ENCODE measurements at regions not wholly inside any gene's neighbourhood (a gene's known extent, or its start where the extent isn't known, plus 50 kb on each side); places are given as distances from the start of the nearest gene placed in this dataset.

GRCh38 chr18:30889519-30890301, 152.8 kb downstream of the DSC3 start:
- no peak overlapping the region for H3K4me3 ChIP-seq
- no peaks in the 10 kb centered on the region for H3K36me3 ChIP-seq
- no peaks in the 10 kb centered on the region for H3K9me3 ChIP-seq
- DNase-seq (ENCODE audit: low spot score in 2 of 2): no peak
- no peaks in the 10 kb centered on the region for H3K27me3 ChIP-seq
- TF ChIP-seq, protein P1, sequence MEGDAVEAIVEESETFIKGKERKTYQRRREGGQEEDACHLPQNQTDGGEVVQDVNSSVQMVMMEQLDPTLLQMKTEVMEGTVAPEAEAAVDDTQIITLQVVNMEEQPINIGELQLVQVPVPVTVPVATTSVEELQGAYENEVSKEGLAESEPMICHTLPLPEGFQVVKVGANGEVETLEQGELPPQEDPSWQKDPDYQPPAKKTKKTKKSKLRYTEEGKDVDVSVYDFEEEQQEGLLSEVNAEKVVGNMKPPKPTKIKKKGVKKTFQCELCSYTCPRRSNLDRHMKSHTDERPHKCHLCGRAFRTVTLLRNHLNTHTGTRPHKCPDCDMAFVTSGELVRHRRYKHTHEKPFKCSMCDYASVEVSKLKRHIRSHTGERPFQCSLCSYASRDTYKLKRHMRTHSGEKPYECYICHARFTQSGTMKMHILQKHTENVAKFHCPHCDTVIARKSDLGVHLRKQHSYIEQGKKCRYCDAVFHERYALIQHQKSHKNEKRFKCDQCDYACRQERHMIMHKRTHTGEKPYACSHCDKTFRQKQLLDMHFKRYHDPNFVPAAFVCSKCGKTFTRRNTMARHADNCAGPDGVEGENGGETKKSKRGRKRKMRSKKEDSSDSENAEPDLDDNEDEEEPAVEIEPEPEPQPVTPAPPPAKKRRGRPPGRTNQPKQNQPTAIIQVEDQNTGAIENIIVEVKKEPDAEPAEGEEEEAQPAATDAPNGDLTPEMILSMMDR (IDR thresholded peaks at IDR 0.05): no peak
- TF ChIP-seq POLR2AphosphoS5 (IDR thresholded peaks at IDR 0.05) (no peak), POLR2A (IDR thresholded peaks at IDR 0.05) (no peak), EP300 (IDR thresholded peaks at IDR 0.05) (no peak)
- H3K4me1 ChIP-seq: no peaks in the 10 kb centered on the region
- 51% methylated on average over 5 of the region's 5 CpGs for WGBS
- no peak overlapping the region for H3K27ac ChIP-seq

- no peak for DNase-seq (ENCODE audit: low spot score in 2 of 2)
- H3K27me3 ChIP-seq: no peaks in the 10 kb centered on the region
- H3K4me1 ChIP-seq: no peaks in the 10 kb centered on the region
- no peak overlapping the region for H3K4me3 ChIP-seq
- 85% methylated on average over 5 of the region's 5 CpGs for WGBS
- TF ChIP-seq POLR2AphosphoS5 (IDR thresholded peaks at IDR 0.05) (no peak), POLR2A (IDR thresholded peaks at IDR 0.05) (no peak), EP300 (IDR thresholded peaks at IDR 0.05) (no peak)
- TF ChIP-seq, protein P1 (IDR thresholded peaks at IDR 0.05): no peak
- no peaks in the 10 kb centered on the region for H3K9me3 ChIP-seq
- no peak overlapping the region for H3K27ac ChIP-seq
- no peaks in the 10 kb centered on the region for H3K36me3 ChIP-seq
These were observed 154.2 kb downstream of the DSC3 start for GRCh38 chr18:30888344-30888743.

DNA sequence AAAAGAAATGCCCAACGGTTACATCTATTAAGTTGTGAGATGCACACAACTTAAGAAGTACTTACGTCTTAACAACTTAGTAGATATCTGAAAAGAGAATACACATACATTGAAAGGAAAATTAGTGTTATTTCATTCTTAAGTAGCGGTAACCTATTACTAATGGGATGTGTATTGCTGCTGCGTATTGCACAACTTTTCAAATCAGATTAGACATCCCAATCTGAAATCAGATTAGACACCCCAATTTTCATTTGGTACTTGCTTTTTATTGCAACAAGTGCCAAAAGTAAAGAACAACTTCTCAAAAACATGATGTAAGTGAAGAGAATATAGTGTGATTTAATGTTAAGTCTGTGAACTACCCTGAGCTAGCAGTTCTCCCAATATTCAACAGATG, 155.5 kb downstream of the DSC3 start:
- no peak overlapping the region for H3K4me3 ChIP-seq
- no peaks in the 10 kb centered on the region for H3K9me3 ChIP-seq
- 96% methylated on average over 4 of the region's 4 CpGs for WGBS
- H3K4me1 ChIP-seq: no peaks in the 10 kb centered on the region
- no peaks in the 10 kb centered on the region for H3K36me3 ChIP-seq
- H3K27ac ChIP-seq: no peak overlapping the region
- no peak for TF ChIP-seq EP300 (IDR thresholded peaks at IDR 0.05)
- TF ChIP-seq POLR2A (IDR thresholded peaks at IDR 0.05): no peak
- TF ChIP-seq POLR2AphosphoS5 (IDR thresholded peaks at IDR 0.05): no peak
- TF ChIP-seq, protein P1 (IDR thresholded peaks at IDR 0.05): no peak
- no peaks in the 10 kb centered on the region for H3K27me3 ChIP-seq
- no peak for DNase-seq (ENCODE audit: low spot score in 2 of 2)

DNA sequence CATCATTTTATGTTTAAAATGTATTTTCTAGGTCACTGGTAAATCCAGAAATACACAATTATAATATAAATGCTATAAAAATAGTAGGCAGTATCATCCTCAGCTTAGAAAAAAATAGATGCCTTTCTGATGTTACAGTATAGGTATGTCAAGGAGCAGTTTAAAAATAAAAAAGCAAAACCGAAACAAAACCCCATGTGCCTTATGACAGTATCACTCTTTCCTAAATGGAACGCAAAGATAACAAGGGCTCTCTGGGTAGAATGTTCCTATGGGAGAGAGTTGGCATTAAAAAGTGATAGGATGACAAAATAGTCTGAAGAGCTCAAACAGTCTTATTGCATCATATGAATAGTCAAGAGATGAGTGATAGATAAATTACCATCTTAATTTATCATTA, 172.1 kb downstream of the DSC3 start:
- H3K27me3 ChIP-seq: no peaks in the 10 kb centered on the region
- WGBS: 92% methylated on average over 2 of the region's 2 CpGs
- H3K4me3 ChIP-seq: no peak overlapping the region
- TF ChIP-seq EP300 (IDR thresholded peaks at IDR 0.05) (no peak), POLR2A (IDR thresholded peaks at IDR 0.05) (no peak), POLR2AphosphoS5 (IDR thresholded peaks at IDR 0.05) (no peak)
- TF ChIP-seq, protein P1 (IDR thresholded peaks at IDR 0.05): no peak
- H3K27ac ChIP-seq: no peak overlapping the region
- no peaks in the 10 kb centered on the region for H3K9me3 ChIP-seq
- H3K36me3 ChIP-seq: no peaks in the 10 kb centered on the region
- no peak for DNase-seq (ENCODE audit: low spot score in 2 of 2)
- no peaks in the 10 kb centered on the region for H3K4me1 ChIP-seq

DNA sequence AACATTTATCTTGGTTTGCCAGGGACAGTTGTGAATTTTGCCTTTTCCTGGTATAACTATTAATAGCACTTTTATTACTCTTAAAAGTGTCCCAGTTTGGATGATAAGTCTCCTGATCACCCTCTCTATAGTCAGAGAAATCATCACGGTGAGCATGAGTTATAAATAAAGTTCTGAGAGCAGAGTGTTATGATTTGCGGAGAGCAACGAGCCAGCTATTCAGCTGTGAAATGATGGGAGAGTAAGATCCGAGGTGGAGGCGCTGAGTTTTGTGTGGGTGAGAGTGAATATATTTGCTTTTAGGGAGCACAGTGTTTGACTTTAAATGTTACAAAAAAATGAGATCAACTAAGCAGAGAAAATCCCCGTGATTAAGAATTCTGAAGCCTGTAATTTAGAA, 179.6 kb downstream of the DSC3 start:
- 76% methylated on average over 6 of the region's 6 CpGs for WGBS
- TF ChIP-seq POLR2A (IDR thresholded peaks at IDR 0.05) (no peak), EP300 (IDR thresholded peaks at IDR 0.05) (no peak)
- Histone ChIP-seq H3K27me3 (no peaks in the 10 kb centered on the region), H3K27ac (no peak overlapping the region), H3K9me3 (no peaks in the 10 kb centered on the region), H3K4me1 (no peaks in the 10 kb centered on the region), H3K36me3 (no peaks in the 10 kb centered on the region), H3K4me3 (no peak overlapping the region)
- no peak for DNase-seq (ENCODE audit: low spot score in 2 of 2)
